MM.1S (cell line): ENCODE measurements at regions not wholly inside any gene's neighbourhood (a gene's known extent, or its start where the extent isn't known, plus 50 kb on each side); places are given as distances from the start of the nearest gene placed in this dataset.

Source experiments
- CTCF ChIP-seq: fragments of 300-600 bp; sonication (generic); IDR thresholded peaks from 2 replicates; pipeline ENCODE4 v1.5.1; 2016; ENCODE audit warnings: antibody characterized with exemption, low read length, mixed read lengths
- EZH2 ChIP-seq: fragments of 300-600 bp; sonication (generic); optimal IDR thresholded peaks from 2 replicates; pipeline ENCODE3; 2017; ENCODE audit warnings: low read depth, mild to moderate bottlenecking, antibody characterized with exemption, low read length, mixed read lengths
- EZH2phosphoT487 ChIP-seq: fragments of 300-600 bp; sonication (generic); IDR thresholded peaks from 2 replicates; pipeline ENCODE4 v1.6.1; 2018; ENCODE audit warnings: antibody characterized with exemption, low read length

GRCh38 chr7:41491883-41492471 lies 210.9 kb downstream of the INHBA start:
- TF ChIP-seq CTCF (no peak), EZH2 (no peak), EZH2phosphoT487 (no peak)
